ENCODE measurements at regions not wholly inside any gene's neighbourhood (a gene's known extent, or its start where the extent isn't known, plus 50 kb on each side); places are given as distances from the start of the nearest gene placed in this dataset.
"Not testable (repeated sequence)": the region's sequence is repeated elsewhere in the genome, so short reads cannot be mapped to it uniquely, and the experiment has no call there.

DNA sequence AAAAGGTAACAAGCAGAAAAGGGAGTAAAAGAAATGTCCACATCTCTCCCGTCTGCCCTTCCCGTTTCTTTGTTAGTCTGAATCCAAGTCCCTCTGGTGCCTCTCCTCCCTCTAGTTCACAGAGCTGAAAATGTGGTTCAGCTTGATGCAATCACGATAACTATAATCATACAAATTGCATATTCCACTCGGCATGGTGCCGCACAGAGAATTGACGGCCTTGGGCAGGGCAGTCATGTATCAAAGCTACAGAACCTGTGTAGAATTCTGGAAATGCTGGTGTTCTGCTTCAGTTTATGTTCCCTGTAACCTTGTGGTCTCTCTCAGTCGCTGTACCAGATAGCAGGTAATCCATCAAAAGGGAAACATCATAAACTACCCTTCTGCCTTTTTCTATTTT lies 562.9 kb upstream of the CBLB start:
- no peak for DNase-seq (ENCODE audit: low read depth in 4 of 4, low spot score in 1 of 4)

DNA sequence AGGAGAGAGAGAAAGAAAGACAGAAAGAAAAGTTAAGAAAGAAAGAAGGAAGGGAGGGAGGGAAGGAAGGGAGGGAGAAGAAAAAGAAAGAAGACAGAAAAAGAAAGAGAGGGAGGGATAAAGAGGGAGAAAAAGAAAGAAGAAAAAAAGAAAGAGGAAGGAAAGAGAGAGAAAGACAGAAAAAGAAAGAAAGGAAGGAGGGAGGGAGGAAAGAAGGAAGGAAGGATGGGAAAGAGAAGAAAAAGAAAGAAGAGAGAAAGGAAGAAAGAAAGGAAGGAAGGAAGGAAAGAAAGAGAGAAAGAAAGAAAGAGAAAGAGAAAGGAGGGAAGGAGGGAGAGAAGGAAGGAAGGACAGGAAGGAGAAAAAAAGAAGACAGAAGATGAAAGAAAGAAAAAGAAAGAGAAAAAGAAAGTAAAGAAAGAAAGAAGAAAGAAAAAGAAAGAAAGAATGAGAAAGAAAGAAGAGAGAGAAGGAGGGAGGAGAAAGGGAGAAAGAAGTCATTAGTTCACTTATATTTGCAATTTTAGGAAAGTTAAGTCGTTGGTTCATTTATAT lies 567.2 kb upstream of the CBLB start:
- no peak for DNase-seq (ENCODE audit: low read depth in 4 of 4, low spot score in 1 of 4)

DNA sequence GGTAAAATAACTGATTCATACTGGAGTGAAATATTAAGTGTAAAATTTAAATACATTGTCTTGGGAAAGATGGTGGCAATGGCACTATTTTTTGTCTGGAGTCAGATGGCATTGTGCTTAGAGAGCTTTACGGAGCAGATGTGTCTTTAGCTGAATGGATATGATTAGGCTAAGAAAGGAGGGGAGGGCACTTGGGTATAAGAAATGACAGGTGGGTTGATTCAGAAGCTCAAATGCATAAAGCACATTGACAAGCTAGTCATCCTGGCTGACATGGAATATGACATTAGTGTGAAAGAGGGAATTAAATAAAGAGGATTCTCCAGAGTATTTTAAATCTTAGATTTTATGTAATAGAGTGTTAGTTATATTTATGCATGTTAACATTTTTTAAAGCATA lies 570.1 kb upstream of the CBLB start:
- DNase-seq (ENCODE audit: low read depth in 4 of 4, low spot score in 1 of 4): no peak

DNA sequence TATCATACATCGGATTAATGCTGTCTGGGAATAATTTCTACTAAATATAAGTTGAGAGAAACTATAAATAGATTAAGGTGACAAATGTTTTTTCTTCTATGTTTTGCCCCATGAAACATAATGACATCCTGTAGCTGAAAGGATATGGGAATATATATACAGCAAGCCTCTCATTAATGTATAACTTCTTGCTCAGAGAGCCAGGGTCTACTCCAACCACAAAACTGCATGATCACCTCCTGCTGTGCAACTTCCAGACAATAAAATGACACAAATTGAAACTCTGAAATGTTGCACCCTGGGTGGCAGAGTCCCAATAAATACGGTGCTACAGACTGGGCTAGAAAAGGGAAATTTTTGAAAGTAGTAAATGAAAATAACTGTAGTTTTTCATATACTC lies 571.9 kb upstream of the CBLB start:
- DNase-seq (ENCODE audit: low read depth in 4 of 4, low spot score in 1 of 4): no peak

DNA sequence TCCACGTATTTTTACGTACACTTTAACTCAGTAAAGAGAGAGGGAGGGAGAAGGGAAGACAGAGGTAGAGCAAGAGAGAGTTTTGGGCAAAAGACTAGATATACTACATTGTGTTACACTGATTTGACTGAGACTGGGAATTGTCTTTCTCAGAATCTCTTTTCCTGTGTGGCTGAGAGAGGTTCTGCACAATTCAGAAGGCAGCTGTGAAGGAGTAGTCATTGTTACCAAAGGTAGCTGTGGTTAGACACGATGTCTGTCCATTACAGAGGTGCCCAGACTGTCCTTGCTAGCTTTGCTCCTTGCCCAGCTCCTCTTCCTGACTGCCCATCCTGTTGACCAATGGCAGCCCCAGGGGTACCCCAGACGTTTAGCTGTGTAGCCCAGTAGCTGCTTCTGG lies 577.5 kb upstream of the CBLB start:
- DNase-seq (ENCODE audit: low read depth in 4 of 4, low spot score in 1 of 4): no peak

DNA sequence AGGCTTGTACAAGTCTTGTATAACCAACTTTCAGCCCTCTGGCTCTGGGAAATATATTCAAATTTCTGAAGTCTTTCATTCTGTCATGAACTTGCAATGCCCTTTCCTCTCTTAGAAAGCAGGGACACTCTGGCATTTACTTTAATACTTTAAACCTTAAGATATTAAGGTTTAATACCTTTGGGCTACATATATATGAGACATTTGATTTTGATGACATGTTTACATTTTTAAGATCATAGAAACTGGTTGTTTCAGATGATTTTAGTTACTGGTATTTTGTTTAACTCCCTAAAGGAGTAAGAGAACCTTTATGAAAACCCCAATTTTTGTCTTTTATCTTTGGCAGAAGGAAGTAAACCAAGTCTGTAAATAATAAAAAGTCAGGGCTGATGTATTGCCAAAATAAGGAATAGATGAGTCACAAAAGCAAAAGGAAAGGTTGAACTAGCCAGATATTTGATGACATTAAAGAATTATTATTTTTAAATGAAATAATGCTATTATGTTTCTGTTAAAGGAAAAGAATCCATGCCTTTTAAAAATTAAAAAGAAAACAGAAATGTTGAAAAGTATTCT lies 579.0 kb upstream of the CBLB start:
- DNase-seq (ENCODE audit: low read depth in 4 of 4, low spot score in 1 of 4): no peak

DNA sequence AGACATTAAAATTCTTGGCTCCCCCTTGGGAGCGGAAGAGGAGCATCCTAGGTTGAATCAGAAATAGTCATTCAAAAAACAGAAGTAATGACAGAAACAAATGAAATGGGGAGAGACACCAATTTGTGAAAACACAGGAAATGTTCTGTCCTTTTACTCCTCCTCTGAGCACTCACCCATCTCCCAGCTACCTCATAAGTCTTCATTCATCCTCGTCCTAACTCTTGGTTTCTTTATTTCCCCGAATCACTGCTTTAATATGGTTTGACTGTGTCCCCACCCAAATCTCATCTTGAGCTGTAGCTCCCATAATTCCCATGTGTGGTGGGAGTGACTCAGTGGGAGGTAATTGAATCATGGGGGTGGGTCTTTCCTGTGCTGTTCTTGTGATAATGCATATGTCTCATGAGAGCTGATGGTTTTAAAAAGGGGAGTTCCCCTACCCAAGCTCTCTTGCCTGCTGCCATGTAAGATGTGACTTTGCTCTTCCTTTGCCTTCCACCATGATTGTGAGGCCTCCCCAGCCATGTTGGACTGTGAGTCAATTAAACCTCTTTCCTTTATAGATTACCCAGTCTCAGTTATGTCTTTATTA lies 579.7 kb upstream of the CBLB start:
- DNase-seq (ENCODE audit: low read depth in 4 of 4, low spot score in 1 of 4): not testable (repeated sequence)

DNA sequence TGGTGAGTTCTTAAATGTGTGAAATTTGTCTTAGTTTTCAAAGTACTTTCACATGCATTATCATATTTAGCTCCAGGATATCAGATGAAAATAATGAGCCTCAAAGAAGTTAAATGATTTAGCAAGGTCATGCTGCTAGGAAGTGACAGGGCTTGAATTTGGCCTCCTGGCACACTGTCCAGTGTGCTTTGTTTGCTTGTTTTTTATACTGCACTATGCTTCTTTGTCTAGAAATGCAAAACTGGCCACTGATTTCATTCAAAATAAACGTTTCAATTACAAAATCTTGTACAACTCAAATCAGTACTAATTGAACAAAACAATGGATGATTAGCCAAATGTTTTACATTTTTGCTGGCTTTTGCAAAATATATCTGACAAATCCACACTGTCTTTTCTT lies 583.3 kb upstream of the CBLB start:
- no peak for DNase-seq (ENCODE audit: low read depth in 4 of 4, low spot score in 1 of 4)

DNA sequence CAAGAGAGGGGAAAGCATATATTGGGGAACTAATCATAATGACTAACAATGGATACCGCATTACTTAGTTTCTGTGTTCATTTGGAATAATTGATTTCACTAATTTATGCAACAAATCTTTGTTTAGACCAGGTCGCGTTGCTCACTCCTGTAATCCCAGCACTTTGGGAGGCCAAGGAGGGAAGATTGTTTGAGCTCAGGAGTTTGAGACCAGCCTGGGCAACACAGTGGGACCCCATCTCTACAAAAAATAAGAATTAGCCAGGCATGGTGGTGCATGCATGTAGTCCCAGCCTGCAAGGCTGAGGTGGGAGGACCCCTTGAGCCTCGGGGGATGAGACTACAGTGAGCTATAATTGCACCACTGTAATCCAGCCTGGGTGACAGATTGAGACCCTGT lies 585.7 kb upstream of the CBLB start:
- DNase-seq (ENCODE audit: low read depth in 4 of 4, low spot score in 1 of 4): no peak

DNA sequence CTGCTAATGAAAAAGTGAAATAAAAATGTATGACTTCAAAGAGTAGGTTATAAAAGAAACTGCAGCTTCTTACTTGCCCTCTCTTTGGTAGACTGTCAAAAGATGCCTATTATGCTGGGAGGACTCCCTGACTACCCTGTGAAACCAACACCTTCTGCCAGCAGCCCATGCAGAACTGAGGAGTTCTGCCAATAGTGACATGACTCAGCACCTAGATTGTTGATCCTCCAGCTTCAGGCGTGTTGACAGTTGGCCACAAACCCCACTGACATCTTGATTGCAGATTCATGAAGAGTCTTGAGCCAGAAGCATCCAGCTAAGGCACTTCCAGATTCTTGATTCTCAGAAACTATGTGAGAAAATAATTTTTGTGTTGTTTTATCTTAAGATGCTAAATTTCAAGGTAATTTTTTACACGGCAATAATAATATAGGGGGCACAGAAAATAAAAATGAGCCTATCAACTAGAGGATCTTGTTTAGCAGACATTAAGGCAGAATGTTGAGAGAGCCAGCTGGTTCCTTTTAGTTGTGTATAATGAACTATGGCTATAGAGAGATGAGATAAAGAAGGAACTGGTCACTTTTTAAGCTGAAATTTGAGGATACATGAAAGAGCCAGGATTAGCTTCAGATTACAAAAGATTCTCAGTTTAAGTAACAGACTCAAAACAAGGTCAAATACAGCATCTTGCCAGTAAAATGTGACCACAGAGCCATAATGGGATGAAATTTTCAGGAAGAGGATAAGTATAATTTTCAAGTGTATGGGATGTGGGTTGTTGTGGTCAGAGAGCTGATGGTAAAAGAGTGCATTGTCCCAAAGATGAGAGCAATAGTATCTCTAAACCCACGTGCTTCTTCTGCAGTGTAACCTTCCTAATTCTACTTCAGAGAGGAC lies 588.7 kb upstream of the CBLB start:
- peak in 1 of 4 experiments; percentile 18 for DNase-seq (ENCODE audit: low read depth in 4 of 4, low spot score in 1 of 4)

DNA sequence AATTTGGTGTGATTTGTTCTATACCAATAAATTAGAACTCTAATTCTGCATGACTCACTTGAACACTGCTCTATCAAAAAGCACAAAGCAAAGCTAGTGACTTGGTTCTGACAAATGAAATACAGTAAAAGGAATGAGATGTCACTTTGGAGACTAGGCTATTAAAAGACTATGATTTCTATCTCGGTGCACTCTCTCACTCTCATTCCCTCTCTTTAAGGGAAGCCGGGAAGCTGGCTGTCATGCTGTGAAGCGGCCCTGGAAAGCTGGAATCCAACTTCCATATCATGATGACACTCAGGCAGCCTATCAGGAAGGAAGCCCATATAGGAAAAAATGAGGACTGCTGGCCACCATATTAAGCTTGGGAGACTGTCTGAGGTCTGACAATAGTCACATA lies 590.1 kb upstream of the CBLB start:
- no peak for DNase-seq (ENCODE audit: low read depth in 4 of 4, low spot score in 1 of 4)

DNA sequence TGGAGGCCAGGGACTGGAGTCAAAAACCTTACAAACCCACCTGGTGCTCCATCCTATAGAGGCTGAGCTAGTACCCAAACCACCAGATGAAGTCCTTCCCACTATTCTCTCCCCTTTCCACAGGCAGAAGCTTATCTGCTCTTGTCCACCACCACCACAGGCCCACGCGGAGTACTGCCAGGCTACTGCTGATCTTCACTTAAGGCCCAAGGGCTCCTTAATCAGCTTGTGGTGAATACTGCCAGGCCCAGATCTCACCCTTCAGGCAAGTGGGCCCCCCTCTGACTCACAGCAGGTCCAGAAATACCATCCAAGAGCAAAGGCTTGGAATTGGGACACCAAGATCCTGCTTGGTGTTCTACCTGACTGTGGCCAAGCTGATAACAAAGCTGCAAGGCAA lies 598.1 kb upstream of the CBLB start:
- DNase-seq (ENCODE audit: low read depth in 4 of 4, low spot score in 1 of 4): no peak

DNA sequence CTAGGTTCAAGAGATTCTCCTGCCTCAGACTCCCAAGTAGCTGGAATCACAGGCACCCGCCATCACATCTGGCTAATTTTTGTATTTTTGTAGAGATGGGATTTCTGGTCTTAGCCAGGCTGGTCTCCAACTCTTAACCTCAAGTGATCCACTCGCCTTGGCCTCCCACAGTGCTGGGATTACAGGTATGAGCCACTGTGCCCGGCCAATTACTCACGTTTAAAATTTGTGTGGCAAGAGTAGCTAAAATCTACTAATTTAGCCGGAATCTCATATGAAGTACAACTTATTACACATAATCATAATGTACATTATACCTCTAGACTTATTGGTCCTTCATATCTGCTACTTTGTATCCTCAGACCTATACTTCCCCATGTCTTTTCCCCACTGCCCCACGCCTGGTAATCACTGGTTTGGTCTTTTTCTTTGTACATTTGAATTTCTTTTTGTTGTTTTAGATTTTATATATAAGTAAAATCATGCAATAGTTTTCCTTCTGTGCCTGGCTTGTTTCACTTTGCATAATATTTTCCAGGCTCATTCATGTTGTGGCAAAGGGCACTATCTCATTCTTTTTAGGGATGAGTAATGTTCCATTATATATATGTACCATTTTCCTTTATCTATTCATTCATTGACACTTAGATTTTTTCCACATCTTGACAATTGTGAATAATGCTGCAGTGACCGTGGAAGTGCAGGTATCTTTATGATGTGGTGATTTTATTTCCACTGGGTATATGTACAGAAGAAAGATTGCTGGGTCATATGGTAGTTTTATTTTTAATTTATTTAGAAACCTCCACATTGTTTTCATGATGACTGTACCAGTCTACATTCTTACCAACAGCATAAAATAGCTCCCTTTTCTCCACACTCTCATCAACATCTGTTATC lies 605.0 kb upstream of the CBLB start:
- peak in 1 of 4 experiments; percentile 12 for DNase-seq (ENCODE audit: low read depth in 4 of 4, low spot score in 1 of 4)

DNA sequence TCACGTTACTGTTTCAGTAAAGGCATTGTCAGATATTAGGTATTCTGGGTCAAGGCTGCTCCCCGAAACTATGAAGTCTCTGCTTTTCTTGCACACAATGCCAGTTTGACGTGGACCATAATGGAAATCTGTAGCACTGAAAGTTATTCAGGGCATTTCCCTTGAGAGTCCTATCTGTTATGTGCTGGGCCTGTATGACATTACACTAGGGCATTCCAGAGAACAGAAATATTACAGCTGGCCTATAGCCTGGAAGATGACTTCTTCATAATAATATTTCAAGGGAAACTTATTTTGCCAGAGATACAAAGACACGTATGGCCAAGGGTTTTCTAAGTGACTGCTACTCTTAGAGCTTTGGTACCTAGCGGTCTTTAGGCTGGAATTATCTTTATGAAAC lies 613.6 kb upstream of the CBLB start:
- DNase-seq (ENCODE audit: low read depth in 4 of 4, low spot score in 1 of 4): no peak

DNA sequence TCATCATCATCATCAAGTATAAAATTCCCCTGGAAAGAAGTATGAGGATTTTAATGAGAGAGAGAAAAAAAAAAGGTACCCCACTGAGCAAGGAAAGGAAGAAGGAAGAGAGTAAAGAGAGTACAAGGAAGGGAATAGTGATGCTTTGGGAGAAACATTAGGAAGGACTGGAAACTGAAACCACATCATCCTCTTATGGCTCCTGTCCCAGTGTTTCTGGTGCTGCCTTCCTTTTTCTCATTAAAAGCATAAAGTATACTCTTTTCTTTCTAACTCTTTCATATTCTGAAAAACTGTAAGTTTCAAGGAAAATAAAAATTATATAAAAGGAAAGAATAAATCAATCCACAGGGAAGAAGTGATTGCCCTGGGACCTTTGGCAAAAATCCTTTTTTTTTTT lies 616.4 kb upstream of the CBLB start:
- DNase-seq (ENCODE audit: low read depth in 4 of 4, low spot score in 1 of 4): no peak

DNA sequence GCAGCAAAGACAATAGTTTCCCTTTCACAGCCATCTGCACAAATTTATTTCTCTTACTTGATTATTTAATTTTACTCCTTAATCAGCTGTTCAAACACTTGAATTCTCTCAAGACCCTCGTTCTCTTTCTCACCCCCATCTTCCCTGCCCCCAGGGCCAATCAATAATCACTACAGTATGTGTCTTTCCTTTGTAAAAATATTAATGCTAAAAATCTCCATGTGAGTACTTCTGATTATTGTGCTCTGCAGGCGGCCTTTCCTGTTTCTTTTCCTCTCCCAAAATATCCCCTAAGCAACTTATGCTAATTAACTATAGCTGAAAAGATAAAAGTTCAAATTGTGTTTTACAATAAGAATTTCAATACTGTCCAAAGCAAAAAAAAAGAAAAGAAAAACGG lies 617.0 kb upstream of the CBLB start:
- DNase-seq (ENCODE audit: low read depth in 4 of 4, low spot score in 1 of 4): no peak

DNA sequence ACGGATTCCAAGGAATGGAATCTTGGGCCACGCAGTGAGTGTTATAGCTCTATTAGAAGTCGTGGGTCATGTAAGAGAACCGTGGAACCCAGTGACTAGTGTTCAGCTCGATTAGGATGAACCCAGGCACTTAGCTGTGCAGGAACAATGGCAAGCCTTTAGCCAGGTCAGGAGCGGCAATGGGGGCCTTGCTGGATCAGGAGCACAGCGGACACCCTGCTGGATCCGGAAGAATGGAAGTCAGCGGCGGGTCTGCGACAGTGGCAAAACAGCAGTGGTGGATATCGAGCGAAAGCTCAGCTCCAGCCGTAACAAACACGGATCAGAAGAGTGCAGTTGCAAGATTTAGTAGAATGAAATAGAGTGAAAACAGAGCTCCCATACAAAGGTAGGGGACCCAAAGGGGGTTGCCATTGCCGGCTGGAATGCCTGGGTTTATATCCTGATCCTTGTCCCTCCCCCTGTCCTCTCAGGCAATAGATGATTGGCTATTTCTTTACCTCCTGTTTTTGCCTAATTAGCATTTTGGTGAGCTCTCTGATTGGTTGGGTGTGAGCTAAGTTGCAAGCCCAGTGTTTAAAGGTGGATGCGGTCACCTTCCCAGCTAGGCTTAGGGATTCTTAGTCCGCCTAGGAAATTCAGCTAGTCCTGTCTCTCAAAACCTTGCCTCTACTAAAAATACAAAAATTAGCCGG lies 618.3 kb upstream of the CBLB start:
- not testable (repeated sequence) for DNase-seq (ENCODE audit: low read depth in 4 of 4, low spot score in 1 of 4)

DNA sequence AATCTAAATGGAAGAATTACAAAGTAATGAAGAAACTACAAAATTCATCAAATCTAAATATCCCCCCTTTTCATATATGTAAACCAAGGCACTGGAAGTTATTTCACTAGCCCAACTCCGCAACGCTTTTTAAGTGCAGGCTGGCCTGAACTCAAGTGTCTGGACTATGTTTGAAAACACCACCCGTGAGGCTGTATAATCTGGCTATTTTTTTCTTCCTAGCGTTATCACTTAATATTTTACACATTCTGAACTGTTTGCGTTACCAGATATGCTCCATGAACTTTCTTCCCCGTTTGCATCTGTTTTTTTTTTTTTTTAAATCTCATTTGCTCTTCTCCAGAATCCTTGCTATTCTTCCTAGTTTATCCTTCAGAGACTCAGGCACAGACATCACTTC lies 619.5 kb upstream of the CBLB start:
- DNase-seq (ENCODE audit: low read depth in 4 of 4, low spot score in 1 of 4): no peak

DNA sequence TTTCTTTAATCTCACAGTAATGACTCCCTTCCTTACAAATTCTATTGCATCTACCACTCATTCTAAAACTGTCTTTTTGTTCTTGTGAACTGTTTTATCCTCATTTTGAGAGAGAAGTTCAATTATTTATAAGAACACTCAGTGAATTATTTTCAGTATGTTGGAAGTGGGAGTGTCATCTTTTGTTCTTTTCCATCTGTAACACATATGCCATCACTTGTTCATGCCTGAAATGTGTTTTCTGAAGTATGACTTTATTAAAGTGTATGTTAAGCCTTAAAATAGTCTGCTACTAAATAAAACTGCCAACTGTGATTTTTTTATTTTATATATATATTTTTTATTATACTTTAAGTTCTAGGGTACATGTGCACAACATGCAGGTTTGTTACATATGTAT lies 623.0 kb upstream of the CBLB start:
- DNase-seq (ENCODE audit: low read depth in 4 of 4, low spot score in 1 of 4): no peak

DNA sequence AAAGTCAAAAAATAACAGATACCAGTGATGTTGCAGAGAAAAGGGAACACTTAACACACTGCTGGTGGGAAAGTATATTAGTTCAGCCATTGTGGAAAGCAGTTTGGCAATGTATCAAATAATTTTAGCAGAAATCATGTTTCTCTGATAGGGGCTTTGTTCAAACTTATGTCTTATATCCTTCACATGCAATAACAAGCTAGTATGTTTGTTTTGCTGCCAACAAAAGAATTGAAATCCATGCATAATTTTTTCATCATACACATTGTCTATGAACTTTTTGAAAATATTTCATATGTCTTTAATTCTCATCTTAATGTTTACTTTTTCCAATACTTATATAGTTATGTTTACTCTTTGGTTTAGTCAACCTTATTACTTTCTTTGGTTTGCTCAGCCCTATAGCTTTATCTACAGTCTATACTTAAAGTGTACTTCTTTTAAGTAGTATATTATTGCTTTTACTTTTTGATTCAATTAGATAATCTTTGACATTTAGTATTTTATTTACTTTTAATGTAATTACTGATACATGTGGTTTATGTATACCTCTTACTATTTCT lies 639.6 kb upstream of the CBLB start:
- no peak for DNase-seq (ENCODE audit: low read depth in 4 of 4, low spot score in 1 of 4)
